ENCODE measurements at regions not wholly inside any gene's neighbourhood (a gene's known extent, or its start where the extent isn't known, plus 50 kb on each side); places are given as distances from the start of the nearest gene placed in this dataset.
"Not testable (repeated sequence)": the region's sequence is repeated elsewhere in the genome, so short reads cannot be mapped to it uniquely, and the experiment has no call there.

DNA sequence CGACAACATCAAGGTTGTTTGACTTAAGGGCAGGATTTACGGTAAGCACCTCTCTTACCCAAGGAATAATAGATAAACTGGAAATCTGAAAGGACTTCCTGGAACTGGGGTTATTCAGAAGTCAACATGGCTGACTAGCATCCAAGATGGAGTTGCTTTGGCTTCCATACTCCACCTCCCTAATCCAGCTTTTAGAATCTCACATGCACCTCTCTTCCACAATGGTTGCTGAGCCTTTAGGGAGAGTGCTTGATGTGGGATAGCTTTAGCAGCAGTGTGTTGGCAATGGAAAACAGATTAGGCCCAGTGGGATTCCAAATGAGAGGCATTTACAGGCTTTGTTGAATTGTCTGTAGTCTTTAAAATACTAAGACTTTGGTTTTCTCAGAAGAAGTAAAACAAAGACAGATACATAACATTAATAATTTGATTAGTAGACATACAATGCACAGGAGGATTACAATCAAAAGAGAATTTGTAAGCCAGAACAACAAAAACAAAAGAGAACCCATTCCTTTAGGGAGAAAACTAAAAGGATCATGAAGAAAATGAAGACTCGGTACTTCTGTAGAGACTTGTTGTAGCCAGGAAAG, 222.0 kb downstream of the HS3ST3B1 start:
- no peak for DNase-seq

DNA sequence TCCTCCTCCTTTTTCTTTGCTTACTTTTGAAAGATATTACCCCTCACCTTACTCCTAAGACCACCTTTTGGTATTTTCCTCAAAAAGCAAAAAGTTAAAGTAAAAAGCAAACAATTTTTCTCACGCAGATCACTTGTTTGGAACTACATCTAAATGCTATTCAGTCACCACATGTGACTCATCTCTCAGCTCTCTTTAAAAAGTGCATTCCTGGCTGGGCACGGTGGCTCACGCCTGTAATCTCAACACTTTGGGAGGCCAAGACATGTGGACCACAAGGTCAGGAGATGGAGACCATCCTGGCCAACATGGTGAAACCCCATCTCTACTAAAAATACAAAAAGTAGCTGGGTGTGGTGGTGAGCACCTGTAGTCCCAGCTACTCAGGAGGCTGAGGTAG, 218.0 kb downstream of the HS3ST3B1 start:
- not testable (repeated sequence) for DNase-seq

DNA sequence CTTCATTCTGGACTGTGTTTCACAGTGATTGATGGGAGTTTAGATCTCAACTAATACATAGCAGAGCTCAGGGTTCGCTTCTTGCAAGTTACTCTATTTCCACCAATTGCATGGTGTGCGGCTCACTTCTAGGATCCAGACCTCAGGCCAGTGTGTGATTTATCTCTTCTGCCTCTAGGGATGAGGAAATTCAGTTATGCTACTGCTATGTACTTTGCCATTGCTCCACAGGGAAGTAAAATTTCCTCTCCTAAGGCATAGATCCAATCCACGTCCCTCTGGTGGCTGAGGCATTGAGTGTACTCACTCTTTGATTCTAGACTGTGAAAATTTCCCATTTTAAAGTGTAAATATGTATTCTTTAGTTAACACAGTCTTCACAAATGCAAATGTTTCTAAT, 214.1 kb downstream of the HS3ST3B1 start:
- DNase-seq = no peak

DNA sequence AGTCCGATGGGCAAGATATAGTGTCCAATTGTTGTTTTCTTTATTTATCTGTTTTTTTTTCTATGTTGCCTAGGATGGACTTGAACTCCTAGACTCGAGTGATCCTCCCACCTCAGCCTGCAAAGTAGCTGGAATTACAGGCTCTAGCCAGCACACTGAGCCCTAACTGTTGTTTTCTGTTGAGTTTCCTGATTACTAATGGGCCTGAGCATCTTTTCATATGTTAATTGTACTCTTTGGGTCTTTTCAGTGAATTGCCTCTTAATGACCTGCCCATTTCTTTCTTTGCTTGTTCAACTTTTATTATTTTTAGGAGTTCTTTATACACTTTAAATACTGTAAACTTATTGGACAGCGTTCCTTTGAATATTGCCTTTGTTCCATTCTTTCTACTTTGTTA, 213.0 kb downstream of the HS3ST3B1 start:
- DNase-seq = no peak

DNA sequence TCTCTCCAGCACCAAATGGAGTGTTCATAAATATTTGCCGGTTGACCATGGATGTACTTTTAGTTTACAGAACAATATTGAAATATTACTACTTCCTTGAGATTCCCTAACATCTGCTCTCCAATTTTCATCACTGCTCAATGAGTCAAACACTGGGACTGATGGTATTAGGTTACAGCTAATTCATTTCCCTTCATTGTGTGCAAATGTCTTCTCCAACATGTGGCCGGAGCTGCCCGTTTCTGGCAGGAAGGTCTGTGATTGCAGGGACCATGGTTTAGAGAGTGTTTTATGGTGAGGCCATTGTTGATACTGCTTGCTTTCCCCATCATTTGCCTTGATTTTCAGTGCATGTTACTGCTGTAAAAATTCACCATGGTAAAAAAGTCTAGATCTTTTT, 209.3 kb downstream of the HS3ST3B1 start:
- no peak for DNase-seq

DNA sequence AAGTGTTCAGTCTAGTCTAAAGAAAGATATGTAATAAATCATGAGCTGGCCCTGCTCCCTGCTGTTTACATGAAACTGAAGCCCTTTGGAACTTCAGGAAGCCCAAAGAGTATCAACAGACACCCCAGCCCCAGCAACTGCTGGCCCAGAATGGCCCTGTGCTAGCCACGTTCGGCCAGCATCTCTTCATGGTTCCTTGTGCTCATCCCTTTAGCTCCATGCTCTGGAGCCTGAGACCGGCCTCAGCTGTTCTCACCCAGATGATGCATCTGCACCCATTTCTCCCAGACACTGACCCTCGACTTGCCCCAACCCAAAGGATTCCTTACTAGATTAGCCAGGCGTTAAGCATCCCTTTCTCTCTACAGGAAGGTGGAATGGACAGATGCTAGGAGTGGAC, 207.3 kb downstream of the HS3ST3B1 start:
- DNase-seq = no peak

DNA sequence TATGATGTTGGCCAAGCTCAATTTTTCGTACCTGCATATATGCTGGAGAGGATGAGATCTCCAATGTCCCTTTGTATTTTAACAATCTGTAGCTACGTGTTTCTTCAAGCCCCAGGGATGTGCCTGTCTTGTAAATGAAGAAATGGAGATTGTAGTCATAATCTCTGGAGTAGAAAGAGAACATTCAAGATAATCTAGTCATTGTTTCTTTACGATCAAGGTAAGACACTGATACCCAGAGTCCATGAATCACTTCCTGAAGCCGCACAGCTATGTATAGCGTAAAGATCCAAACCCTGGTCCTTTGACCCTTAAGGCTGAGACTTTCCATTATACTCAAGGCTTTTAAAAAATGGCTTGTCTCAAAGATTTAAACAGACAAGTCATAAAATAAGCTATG, 205.5 kb downstream of the HS3ST3B1 start:
- no peak for DNase-seq

DNA sequence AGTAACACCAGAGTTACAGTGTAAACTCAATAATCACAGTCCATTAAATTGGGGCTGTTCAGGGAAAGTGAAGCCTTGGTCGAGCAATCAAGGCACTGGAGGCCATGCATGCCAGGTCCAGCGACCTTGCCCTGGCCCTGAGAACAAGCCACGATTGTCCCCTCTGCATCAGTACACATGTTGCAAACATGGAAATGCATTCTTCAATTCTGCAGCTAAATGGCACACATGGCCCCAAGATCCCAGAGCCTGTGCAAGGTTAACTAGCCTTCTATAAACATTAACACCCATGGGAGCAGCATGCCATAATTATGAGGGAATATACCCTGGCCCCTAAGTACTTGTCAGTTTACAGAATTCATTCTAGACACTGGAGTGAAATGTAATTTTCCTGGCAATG, 204.7 kb downstream of the HS3ST3B1 start:
- no peak for DNase-seq

DNA sequence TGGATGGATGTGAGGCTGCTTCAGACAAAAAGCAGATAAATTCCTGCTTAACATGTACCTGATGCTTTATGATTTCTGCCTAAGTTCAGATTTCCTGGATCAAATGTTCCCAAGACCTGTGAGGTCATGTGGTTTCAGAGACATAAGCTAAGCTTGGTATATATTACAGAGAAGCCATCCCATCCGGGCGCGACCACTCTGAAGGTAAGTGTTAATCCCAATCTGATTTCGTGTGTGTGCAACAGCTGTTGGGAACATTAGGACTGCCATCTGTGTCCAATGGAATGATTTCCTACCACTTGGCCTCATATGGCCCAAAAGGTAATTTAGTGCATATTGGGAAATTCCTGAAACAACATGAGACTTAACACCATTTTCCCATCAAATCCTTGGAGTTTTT, 199.1 kb downstream of the HS3ST3B1 start:
- no peak for DNase-seq

DNA sequence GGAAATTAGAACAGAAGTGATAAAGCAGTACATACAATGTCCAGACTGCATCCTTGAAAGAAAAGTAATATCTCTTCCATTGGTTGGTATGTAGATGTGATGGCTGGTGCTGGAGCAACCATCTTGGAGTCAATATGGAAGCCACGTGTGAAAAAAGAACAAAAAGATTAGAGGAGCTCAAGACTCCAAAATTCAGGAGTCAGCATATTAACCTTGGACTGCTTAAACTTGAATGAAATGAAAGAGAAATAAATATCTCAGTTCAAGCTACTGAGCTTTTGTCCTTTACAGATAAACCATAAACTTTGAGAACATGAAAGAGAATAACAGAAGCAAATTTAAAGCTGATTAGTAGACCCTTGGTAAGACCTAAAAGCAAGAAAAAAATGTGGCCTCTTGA, 197.9 kb downstream of the HS3ST3B1 start:
- DNase-seq = no peak

DNA sequence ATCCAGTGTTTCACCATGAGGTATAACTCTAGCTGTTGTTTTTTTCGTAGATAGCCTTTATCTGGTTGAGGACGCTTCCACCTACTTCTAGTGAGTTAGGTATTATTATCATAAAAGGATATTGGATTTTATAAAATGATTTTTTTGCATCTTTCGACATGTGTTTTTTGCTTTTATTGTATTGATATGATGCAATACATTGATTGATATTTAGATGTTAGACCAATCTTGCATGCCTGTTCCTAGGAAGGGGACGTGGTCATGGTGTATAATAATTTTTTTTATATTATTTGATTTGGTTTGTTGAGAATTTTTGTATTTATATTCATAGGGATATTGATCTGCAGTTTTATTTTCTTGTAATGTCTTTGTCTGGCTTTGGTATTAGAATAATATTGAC, 193.3 kb downstream of the HS3ST3B1 start:
- DNase-seq = no peak

DNA sequence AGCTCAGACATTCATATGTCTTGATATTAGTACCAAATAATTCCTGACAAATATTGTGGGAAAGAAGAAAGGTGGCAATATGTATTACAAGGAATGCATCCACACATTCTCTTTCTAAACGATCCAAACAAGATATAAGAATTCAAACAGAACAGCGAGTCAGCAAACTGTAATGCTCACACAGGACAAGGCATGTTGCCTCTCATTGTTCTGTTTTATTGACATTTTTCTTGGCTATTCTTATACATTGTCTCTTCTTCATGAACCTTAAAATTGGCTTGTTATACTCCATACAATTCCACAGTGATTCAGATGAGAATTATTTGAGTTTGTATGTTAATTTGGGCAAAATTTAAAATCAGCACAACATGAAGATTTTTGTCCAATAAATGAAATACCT, 189.1 kb downstream of the HS3ST3B1 start:
- DNase-seq = no peak

DNA sequence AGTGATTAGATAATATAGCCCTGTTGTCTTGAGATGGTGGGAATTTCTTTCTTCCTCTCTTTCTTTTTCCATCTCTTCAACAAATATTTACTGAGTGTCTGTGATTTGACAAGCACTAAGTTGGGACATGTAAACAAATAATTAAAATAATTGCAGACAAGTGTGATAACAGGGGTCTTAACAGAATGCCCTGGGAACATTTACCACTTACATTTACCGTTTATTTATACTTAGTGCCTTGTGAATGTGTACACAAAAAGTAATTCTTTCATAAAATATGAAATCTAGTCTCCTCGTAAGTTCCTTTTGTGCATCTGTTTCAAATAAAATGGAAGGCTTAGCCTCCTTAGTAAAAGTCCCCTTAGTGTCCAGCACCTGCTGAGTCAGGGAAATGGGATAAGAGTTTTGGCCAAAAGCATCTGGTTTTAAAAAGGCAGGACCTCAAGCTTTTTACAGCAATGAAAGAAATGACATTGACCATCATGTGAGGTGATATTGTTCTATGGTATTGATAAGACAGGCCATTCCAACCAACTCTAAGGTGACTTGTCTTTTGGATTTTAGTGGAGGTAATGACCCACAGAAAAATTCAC, 188.2 kb downstream of the HS3ST3B1 start:
- no peak for DNase-seq

DNA sequence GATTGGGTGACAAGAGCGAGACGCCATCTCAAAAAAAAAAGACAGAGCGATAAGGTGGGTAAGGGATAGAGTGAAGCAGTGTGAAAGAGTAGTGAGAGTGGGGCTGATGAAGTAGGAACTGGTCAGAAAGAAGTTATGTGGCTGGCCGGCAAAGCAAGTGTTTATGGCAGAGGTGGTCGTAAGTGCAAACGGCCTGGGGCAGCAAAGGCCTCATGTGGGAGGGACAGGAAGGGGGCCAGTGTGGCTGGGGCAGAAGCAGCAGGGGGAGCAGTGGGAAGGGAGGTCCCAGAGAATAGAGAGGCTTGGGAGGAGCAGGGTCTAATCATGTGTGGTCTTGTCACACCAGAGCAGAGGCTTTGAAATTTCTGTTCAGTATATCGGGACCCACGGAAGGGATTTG, 186.2 kb downstream of the HS3ST3B1 start:
- DNase-seq = no peak

DNA sequence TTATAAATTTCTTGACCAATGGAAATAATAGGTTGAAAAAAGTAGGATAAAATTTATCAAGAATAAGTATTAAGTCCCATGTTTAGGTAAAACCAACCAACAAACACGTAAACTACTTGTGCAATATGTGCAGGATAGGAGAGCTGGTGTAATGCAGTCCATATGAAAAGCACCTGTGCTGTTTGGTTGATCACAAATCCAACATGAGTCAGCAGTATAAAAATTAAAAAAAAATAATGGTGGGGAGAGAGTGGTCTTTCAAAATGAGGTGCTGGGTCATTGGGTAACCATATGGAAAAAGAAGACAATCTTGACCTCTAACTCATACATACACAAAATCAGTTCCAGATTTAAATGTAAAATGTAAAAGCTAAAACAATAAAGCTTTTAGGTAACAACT, 181.8 kb downstream of the HS3ST3B1 start:
- no peak for DNase-seq

DNA sequence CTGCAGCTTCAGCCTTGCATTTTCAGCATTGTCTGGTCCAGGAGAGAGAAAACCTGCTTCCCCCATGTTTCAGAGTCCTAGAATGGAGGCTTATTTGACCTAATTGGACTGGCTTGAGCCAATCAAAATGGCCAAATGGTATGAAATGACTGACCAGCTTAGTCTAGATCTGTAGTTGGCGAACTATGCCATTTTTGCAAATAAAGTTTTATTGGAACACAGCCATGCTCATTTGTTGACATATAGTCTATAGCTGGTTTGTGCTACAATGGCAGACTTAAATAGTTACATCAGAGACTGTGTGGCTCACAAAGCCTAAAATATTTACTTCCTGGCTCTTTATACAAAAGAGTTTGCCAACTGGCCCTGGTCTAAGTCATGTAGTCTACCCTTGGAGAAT, 180.8 kb downstream of the HS3ST3B1 start:
- DNase-seq = no peak

DNA sequence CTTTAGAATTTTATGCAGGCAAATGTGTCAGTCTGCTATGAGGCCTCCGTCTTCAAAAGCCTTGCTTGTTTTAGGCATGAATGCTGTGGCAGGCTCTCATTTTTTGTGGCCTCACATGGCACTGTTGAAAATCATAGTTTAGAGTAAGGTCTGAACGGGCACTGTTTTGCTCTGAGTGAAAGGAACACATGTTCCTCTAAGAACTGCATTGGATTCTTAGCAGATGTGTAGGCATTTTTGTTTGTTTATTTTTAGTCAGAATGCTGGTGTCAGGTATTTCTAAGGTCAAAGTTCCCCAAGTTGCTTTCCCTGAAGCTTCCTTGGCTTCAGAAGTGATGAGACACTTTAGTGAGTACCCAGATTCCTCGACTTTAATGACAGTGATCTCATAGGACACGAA, 173.7 kb downstream of the HS3ST3B1 start:
- no peak for DNase-seq

DNA sequence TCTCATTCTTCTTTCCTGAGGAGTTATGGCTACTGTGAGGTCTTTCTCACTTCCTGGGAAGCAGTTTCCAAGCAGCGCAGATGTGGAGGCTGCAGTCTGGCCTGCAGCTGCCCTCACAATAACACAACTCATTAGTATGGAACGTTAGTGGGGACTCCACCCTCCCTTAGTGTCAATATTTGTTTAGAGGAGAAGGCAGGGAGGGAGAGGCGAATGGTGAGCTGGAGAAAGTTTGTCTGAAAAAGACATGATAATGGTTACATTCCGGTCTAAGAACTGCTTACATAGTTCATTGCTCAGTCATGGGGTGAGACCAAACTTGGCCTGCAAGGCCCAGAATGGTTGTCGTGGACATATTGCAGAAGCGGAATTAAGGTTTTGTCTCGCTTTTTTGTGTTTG, 170.2 kb downstream of the HS3ST3B1 start:
- DNase-seq = no peak

DNA sequence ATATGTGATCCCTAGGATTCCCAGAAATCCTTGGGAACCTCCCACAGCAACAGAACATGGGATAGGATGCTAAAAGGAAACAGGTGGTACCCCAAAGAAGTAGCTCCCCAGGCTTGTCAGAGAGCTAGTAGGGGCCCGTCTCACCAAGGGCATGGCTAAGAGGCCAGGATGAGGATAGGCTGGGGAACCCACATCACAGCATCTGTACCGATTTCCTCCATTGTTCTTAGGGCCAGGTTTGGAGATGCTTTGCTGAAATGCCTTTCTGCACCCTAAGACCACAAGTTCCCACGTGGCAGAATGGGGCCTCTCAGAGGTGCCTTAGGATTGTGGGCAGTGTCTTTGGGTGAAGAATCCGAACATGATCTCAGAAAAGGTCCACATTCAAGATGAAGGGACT, 169.5 kb downstream of the HS3ST3B1 start:
- no peak for DNase-seq

DNA sequence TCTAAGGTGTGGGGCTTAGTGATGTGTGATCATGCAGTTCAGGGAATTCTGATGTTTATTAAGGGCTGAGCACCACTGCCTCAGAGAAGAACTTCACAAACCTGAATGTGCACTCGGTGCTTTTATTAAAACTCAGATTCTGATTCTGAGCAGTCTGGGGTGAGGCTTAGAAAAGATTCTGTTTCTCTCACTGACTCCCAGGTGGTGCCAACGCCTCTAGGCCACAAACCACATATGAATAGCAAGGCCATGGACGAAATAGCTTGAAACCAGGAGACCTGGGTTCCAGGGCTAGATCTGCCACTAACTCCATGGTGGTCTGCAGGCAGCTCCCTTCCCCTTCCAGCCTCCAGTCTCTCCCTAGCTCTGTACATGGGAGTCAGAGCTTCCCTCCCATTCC, 169.1 kb downstream of the HS3ST3B1 start:
- DNase-seq = no peak

DNA sequence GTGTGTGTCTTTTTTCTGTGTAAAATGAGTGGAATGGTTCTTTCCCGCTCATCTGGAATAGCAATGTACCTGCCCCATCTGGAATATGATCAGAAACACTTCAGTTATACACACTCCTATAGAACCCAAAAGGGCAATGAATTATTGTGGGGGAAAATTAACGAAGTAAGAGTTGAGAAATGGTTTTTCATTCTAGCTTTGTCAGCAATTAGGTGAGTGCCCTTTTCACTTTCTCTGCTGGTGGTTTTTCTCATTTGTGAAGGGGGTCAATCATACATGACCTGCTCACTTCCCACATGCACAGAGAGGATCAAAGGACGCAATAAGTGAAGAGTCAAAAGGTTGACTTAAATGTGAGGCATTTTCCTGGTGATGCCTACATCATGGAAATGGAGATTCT, 168.0 kb downstream of the HS3ST3B1 start:
- no peak for DNase-seq

DNA sequence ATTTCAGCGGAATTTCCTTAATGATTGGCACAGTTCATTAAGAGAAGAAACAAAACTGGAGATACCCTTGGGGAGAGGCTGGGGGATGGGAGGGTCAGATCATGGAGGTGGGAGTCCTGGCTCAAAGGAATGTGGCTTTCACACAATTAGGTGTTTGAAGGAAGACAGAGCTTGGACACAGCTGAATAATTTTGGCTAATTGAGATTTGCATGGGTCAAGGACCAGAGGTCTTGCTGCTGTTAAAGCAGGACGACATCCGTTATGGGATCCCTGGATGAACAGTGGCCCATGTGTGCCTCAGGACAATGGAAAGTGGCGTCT, 160.3 kb downstream of the HS3ST3B1 start:
- no peak for DNase-seq

DNA sequence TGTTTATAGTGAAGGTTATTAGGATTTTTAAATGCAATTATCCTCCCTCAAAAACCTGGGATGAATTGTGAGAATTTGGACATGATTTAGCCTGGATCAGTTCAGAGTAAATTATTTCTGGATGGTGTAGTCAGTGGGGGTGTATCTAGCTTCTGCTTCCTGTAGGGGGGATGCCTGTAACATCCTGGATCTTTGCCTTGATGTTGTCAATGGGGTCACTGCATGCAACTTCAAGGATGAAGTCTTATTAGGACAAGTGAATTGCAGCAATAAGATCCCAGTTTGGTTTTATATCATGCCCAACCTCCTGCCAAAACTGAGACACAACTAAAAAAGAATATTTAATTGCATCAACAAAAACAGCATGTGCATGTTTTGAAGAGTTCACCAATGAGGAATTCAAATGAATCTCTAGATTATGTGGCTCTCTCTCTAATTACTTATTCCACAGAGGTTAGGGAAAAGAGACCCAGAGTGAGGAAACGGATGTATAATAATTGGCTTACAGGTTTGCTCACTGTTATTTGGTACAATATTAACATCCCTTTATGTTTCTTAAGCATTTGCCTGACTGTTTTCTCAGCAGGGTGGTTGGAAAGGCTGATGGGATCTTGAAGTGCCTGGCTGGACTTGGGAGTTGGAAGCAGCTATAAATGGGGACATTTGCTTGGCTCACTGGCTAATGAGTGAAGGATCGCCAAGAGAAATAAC, 159.8 kb downstream of the HS3ST3B1 start:
- DNase-seq = no peak

DNA sequence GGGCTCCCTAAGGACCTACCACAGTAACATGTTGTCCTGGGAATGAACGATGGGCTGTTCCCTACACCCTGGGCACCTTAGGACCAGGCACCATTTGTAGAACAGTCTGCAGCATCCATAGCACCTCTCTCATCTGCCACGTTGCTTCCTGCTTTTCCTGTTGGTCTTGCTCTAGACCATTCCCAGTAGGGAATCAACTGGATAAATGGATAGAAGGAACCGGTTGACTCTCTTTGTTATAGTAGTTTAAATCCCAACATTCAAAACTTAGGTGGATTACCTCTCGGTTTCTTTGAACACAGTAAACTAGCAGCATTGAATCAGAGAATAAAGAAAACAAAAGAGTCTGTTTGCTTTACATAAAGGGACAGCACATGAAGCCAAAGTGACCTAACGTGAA, 159.1 kb downstream of the HS3ST3B1 start:
- DNase-seq = no peak

DNA sequence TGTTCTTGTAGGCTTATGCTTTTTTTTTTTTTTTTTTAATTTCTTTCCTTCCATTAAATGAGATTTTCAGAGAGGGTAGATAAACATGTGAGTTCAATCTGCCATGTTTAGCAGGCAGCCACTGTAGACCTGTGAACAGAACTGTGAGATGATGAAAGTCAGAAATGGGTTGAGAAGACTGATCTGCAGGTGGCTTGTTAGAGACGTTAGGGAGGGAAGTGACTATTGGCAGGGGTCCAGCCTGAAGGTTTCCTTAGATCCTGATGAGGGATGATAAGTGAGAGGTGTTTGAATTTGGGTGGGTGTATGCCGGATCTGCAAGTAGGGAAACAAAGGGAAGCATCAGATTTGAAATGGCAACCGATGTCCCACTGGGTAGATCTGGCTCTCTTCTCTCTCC, 157.8 kb downstream of the HS3ST3B1 start:
- no peak for DNase-seq

Data from CD4-positive, alpha-beta T cell treated with Interferon gamma for 1 hour (primary cell).